Left lung (tissue), 4 donors: ENCODE measurements at regions not wholly inside any gene's neighbourhood (a gene's known extent, or its start where the extent isn't known, plus 50 kb on each side); places are given as distances from the start of the nearest gene placed in this dataset.

Experiments used
- ATAC-seq: fragments of 200-7000 bp; cut with Tn5 transposase; one replicate; pipeline ENCODE4 v1.9.1; 2020; ENCODE audit warnings: moderate library complexity
- DNase-seq, 4 donors: peaks; one replicate each; pipeline ENCODE4 v3.0.0-alpha.2; 2013 to 2020
- H3K27ac ChIP-seq, 2 donors: fragments of 200-600 bp; sonication (generic) in 1 of 2; one replicate each; pipeline versions ENCODE4 v1.5.0 to v1.8.0; 2020 to 2021
- H3K27me3 ChIP-seq, 2 donors: fragments of 200-600 bp; sonication (generic) in 1 of 2; one replicate each; pipeline versions ENCODE4 v1.5.0 to v1.8.0; 2020 to 2021
- H3K36me3 ChIP-seq, 2 donors: fragments of 200-600 bp; sonication (generic) in 1 of 2; one replicate each; pipeline versions ENCODE4 v1.5.0 to v1.8.0; 2020 to 2021
- H3K4me1 ChIP-seq, 2 donors: fragments of 200-600 bp; one replicate each; pipeline ENCODE4 v1.8.0; 2021
- H3K4me3 ChIP-seq, 2 donors: fragments of 200-600 bp; sonication (generic) in 1 of 2; one replicate each; pipeline versions ENCODE4 v1.5.0 to v1.8.0; 2020 to 2021; ENCODE audit warnings: mild to moderate bottlenecking in 1 of 2
- H3K9me3 ChIP-seq, 2 donors: fragments of 200-600 bp; sonication (generic) in 1 of 2; one replicate each; pipeline versions ENCODE4 v1.5.0 to v1.8.0; 2020 to 2021
- intact Hi-C, 2 donors: fragments of 100-400 bp; cut with DNase I; formaldehyde crosslinking; loops; one replicate each; pipeline versions ENCODE4 v1.11.2 to v1.14.2; 2022
- TF ChIP-seq, protein P1 (sequence below), 2 donors: fragments of 200-600 bp; sonication (generic) in 1 of 2; IDR thresholded peaks; one replicate each; pipeline versions ENCODE4 v1.5.0 to v1.8.0; 2021; ENCODE audit warnings: antibody characterized with exemption in 2 of 2
- donor health status: DM: no; HTN: yes; CAD: no.
- donor health status: DM: no; HTN: no; CAD: no.

GRCh38 chr20:39894067-39894466 lies 795.0 kb downstream of the MAFB start:
- H3K27ac ChIP-seq: no peak overlapping the region
- intact Hi-C loops: no loop called here

DNA sequence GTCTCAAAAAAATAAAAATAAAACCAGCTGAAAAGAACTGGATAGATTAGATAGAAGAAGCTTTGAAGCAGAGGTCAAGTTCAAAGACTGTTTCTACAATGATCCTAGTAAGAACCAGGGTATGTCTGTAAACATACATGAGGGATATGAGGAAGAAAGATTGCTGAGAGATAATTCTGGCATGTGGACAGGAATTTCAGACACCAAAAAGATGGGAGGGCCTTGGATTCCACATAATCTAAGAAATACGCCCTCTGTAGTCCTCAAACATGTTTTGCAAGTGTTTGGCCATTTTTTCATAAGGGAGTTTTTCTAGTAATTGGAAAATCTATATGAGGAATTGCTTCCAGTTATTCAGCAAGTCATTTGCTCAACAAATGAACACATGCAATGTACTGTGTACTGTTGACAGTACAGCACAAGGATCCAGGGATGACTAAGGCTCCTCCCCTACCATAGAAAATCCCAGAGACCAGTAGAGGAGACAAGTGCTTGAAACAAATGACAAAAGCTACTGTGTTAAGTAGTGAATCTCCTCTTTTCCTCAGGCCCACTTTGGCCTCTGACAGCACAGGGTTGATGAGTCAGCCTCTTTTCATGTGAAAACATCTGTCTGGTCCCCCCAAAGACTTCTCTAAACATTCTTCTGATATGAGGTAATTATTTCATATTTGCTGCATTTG lies 795.9 kb downstream of the MAFB start:
- Histone ChIP-seq H3K36me3 (no peaks in the 10 kb centered on the region), H3K9me3 (no peaks in the 10 kb centered on the region), H3K4me1 (no peaks in the 10 kb centered on the region), H3K27me3 (no peaks in the 10 kb centered on the region), H3K4me3 (no peak overlapping the region), H3K27ac (no peak overlapping the region)
- ATAC-seq (peak; percentile 30), DNase-seq (no peak)
- TF ChIP-seq, protein P1, sequence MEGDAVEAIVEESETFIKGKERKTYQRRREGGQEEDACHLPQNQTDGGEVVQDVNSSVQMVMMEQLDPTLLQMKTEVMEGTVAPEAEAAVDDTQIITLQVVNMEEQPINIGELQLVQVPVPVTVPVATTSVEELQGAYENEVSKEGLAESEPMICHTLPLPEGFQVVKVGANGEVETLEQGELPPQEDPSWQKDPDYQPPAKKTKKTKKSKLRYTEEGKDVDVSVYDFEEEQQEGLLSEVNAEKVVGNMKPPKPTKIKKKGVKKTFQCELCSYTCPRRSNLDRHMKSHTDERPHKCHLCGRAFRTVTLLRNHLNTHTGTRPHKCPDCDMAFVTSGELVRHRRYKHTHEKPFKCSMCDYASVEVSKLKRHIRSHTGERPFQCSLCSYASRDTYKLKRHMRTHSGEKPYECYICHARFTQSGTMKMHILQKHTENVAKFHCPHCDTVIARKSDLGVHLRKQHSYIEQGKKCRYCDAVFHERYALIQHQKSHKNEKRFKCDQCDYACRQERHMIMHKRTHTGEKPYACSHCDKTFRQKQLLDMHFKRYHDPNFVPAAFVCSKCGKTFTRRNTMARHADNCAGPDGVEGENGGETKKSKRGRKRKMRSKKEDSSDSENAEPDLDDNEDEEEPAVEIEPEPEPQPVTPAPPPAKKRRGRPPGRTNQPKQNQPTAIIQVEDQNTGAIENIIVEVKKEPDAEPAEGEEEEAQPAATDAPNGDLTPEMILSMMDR (IDR thresholded peaks at IDR 0.05): no peak
- intact Hi-C loops: no loop called here

More at GRCh38 chr20:39894067-39894466, 795.0 kb downstream of the MAFB start:
- TF ChIP-seq, protein P1 (IDR thresholded peaks at IDR 0.05): no peak
- no peaks in the 10 kb centered on the region for H3K27me3 ChIP-seq
- H3K4me3 ChIP-seq: no peak overlapping the region
- no peaks in the 10 kb centered on the region for H3K9me3 ChIP-seq
- H3K36me3 ChIP-seq: no peaks in the 10 kb centered on the region
- no peaks in the 10 kb centered on the region for H3K4me1 ChIP-seq
- ATAC-seq: no peak
- no peak for DNase-seq

GRCh38 chr20:39890697-39891096 lies 798.3 kb downstream of the MAFB start:
- no peaks in the 10 kb centered on the region for H3K27me3 ChIP-seq
- intact Hi-C loops: no loop called here

DNA sequence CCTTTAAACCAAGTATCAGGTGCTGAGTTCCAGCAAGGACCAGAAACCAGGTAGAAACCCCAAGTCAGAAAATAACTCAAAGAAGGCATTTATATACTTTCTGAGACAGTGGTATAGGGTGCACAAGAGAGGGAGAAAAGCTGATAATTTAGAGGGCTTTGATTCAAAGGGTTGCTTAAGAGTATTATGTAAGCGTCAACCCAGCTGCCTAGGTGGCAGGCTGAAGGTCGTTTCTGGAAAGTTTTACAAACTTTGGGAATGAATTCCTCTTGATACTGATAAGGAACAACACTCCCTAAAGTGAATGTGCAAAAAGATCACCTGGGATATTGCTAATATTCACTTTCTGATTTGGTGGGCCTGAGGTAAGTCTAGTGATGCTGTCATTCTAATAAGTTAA lies 800.7 kb downstream of the MAFB start:
- no peak overlapping the region for H3K4me3 ChIP-seq
- peaks cover 0 to 3% of the 10 kb centered on the region in 2 donors for H3K4me1 ChIP-seq
- H3K27me3 ChIP-seq: no peaks in the 10 kb centered on the region
- DNase-seq (no peak), ATAC-seq (no peak)
- H3K9me3 ChIP-seq: no peaks in the 10 kb centered on the region
- intact Hi-C loops: no loop called here
- TF ChIP-seq, protein P1 (IDR thresholded peaks at IDR 0.05): no peak
- H3K27ac ChIP-seq: no peak overlapping the region
- no peaks in the 10 kb centered on the region for H3K36me3 ChIP-seq

More at GRCh38 chr20:39890697-39891096, 798.3 kb downstream of the MAFB start:
- no peaks in the 10 kb centered on the region for H3K9me3 ChIP-seq
- TF ChIP-seq, protein P1 (IDR thresholded peaks at IDR 0.05): no peak
- H3K27ac ChIP-seq: no peak overlapping the region
- ATAC-seq: no peak
- H3K4me1 ChIP-seq: peaks cover 0 to 3% of the 10 kb centered on the region in 2 donors
- H3K4me3 ChIP-seq: no peak overlapping the region
- H3K36me3 ChIP-seq: no peaks in the 10 kb centered on the region
- DNase-seq: no peak

- no peak overlapping the region for H3K27ac ChIP-seq
- peak in 1 of 4 donors; percentile 44 for DNase-seq
These were observed 802.3 kb downstream of the MAFB start for GRCh38 chr20:39886650-39887190.

More at GRCh38 chr20:39886650-39887190, 802.3 kb downstream of the MAFB start:
- no peak overlapping the region for H3K4me3 ChIP-seq
- no peaks in the 10 kb centered on the region for H3K27me3 ChIP-seq
- intact Hi-C loops: no loop called here
- H3K4me1 ChIP-seq: peaks cover 0 to 3% of the 10 kb centered on the region in 2 donors
- TF ChIP-seq, protein P1 (IDR thresholded peaks at IDR 0.05): no peak
- H3K9me3 ChIP-seq: peaks cover 0 to 2% of the 10 kb centered on the region in 2 donors
- peak; percentile 66 for ATAC-seq
- H3K36me3 ChIP-seq: no peaks in the 10 kb centered on the region
